Thoracic aorta (tissue), 2 donors: ENCODE measurements at regions not wholly inside any gene's neighbourhood (a gene's known extent, or its start where the extent isn't known, plus 50 kb on each side); places are given as distances from the start of the nearest gene placed in this dataset.

ENCODE experiments used
- ATAC-seq: fragments of 150-250 bp; one replicate; pipeline ENCODE4 v1.8.0; 2017; ENCODE audit warnings: low read depth; ENCODE audit not compliant: insufficient number of reproducible peaks, low FRiP score
- DNase-seq: peaks from one replicate; pipeline ENCODE4 v3.0.0-alpha.2; 2020; ENCODE audit warnings: low spot score
- H3K27ac ChIP-seq, 2 donors: fragments of 200-600 bp; sonication (generic); 1 replicate in 1 of 2; 2 replicates in 1 of 2; pipeline ENCODE4 v1.5.1; 2016; ENCODE audit warnings: mild to moderate bottlenecking in 2 of 2, moderate library complexity in 2 of 2
- H3K27me3 ChIP-seq: fragments of 200-600 bp; sonication (generic); replicated peaks from 2 replicates; pipeline ENCODE4 v1.6.0; 2016; ENCODE audit warnings: mild to moderate bottlenecking; ENCODE audit not compliant: insufficient read depth
- H3K36me3 ChIP-seq: fragments of 200-600 bp; sonication (generic); one replicate; pipeline ENCODE4 v1.5.1; 2016
- H3K4me1 ChIP-seq, 2 donors: fragments of 200-600 bp; sonication (generic); 1 replicate in 1 of 2; 2 replicates in 1 of 2; pipeline versions ENCODE4 v1.5.1 to v1.6.0; 2016; ENCODE audit warnings: low read depth in 2 of 2, mild to moderate bottlenecking in 1 of 2; ENCODE audit not compliant: control insufficient read depth in 1 of 2
- H3K4me3 ChIP-seq: fragments of 200-600 bp; sonication (generic); 2 replicates; pipeline ENCODE4 v1.5.1; 2016; ENCODE audit warnings: mild to moderate bottlenecking
- H3K9me3 ChIP-seq: fragments of 200-600 bp; sonication (generic); 2 replicates; pipeline ENCODE4 v1.5.1; 2016
- CTCF ChIP-seq: fragments of 200-600 bp; sonication (generic); IDR thresholded peaks from one replicate; pipeline ENCODE4 v1.5.1; 2019; ENCODE audit warnings: antibody characterized with exemption

GRCh38 chr14:82636426-82636825, 1102.8 kb upstream of the SEL1L start:
- Histone ChIP-seq H3K4me1 (no peaks in the 10 kb centered on the region), H3K4me3 (no peak overlapping the region), H3K36me3 (no peaks in the 10 kb centered on the region), H3K27me3 (no peaks in the 10 kb centered on the region), H3K27ac (no peak overlapping the region), H3K9me3 (no peaks in the 10 kb centered on the region)
- DNase-seq (no peak), ATAC-seq (no peak)
- TF ChIP-seq CTCF, result no peak

- no peaks in the 10 kb centered on the region for H3K4me1 ChIP-seq
- H3K27me3 ChIP-seq, result no peaks in the 10 kb centered on the region
- no peak overlapping the region for H3K4me3 ChIP-seq
- TF ChIP-seq CTCF, result no peak
- H3K27ac ChIP-seq, result no peak overlapping the region
- no peak for DNase-seq
- no peaks in the 10 kb centered on the region for H3K9me3 ChIP-seq
- H3K36me3 ChIP-seq, result no peaks in the 10 kb centered on the region
- no peak for ATAC-seq
These were observed 1107.4 kb upstream of the SEL1L start for GRCh38 chr14:82641050-82641540.

GRCh38 chr14:82642425-82642824, 1108.8 kb upstream of the SEL1L start:
- H3K36me3 ChIP-seq, result no peaks in the 10 kb centered on the region
- ATAC-seq (no peak), DNase-seq (no peak)
- no peak overlapping the region for H3K27ac ChIP-seq
- no peaks in the 10 kb centered on the region for H3K27me3 ChIP-seq
- no peaks in the 10 kb centered on the region for H3K4me1 ChIP-seq
- no peak overlapping the region for H3K4me3 ChIP-seq
- H3K9me3 ChIP-seq, result no peaks in the 10 kb centered on the region
- TF ChIP-seq CTCF, result no peak

GRCh38 chr14:82647088-82647810, 1113.6 kb upstream of the SEL1L start:
- Histone ChIP-seq H3K4me1 (no peaks in the 10 kb centered on the region), H3K36me3 (no peaks in the 10 kb centered on the region), H3K9me3 (no peaks in the 10 kb centered on the region), H3K27me3 (no peaks in the 10 kb centered on the region), H3K4me3 (no peak overlapping the region), H3K27ac (no peak overlapping the region)
- no peak for ATAC-seq
- TF ChIP-seq CTCF, result no peak
- no peak for DNase-seq

- Histone ChIP-seq H3K36me3 (no peaks in the 10 kb centered on the region), H3K27ac (no peak overlapping the region), H3K4me3 (no peak overlapping the region), H3K4me1 (no peaks in the 10 kb centered on the region), H3K9me3 (no peaks in the 10 kb centered on the region), H3K27me3 (no peaks in the 10 kb centered on the region)
- ATAC-seq (no peak), DNase-seq (no peak)
- no peak for TF ChIP-seq CTCF
These were observed 1122.1 kb upstream of the SEL1L start for GRCh38 chr14:82655770-82656169.
